Inferior parietal cortex (tissue), 1 donor: ENCODE measurements at regions not wholly inside any gene's neighbourhood (a gene's known extent, or its start where the extent isn't known, plus 50 kb on each side); places are given as distances from the start of the nearest gene placed in this dataset.
"Not testable (repeated sequence)": the region's sequence is repeated elsewhere in the genome, so short reads cannot be mapped to it uniquely, and the experiment has no call there.

ENCODE experiments used
- DNase-seq: peaks from one replicate; pipeline ENCODE4 v3.0.0-alpha.2; 2016; ENCODE audit errors: extremely low spot score

DNA sequence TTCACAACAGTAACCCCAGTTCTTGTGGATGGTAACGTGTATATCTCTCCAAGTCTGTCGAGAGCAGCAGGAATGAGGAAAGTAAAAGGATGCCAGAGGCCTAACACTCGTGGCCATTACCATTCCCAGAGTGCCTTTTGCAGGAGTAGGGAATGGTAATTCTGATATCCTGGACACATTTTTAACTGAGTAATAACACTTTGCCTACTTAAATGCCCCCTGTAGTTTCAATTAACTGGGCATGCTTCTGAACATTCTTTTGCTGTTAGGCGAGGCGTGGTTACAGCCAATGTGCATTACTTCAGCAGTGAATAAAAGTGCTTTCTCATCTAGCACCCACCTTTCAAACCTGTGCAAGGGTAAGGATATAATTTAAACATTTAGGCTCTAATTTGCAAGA lies 258.5 kb upstream of the ADGRL2 start:
- DNase-seq = no peak

DNA sequence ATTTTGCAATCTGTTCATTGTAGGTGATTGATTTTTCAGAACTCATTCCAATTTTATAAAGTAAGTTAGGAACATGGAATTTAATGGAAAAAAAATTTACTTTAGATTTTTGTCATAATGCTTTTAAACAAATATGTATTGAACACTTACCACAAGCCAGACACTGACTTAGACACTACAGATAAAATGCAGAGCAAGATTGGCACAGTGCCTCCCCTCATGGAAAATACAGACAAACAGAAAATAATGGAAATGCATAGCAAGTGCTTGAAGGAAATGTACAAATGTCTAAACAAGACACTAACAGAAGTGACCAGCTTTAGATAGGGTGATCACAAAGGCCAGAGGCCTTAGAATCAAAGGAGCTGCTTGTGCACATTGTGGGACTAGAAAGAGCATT lies 260.5 kb upstream of the ADGRL2 start:
- no peak for DNase-seq

DNA sequence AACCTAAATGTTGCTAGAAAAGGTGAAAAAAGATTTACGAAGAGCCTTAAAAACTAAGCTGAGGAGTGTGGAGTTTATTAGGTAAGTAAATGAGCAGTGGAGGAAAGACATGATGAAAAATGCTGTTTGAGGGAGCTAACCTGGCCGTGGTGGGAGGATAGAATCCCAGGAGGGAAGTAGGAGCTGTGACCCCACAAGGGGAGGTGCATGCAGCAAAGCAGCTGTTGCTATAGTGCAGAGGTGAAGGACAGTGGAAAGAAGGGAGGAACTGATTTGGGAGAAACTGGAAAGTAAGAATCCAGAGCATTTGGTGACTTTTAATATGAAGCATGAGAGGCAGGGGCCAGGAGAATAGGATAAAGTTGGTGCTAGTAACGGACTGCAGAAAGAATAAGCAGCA lies 271.7 kb upstream of the ADGRL2 start:
- DNase-seq = no peak

DNA sequence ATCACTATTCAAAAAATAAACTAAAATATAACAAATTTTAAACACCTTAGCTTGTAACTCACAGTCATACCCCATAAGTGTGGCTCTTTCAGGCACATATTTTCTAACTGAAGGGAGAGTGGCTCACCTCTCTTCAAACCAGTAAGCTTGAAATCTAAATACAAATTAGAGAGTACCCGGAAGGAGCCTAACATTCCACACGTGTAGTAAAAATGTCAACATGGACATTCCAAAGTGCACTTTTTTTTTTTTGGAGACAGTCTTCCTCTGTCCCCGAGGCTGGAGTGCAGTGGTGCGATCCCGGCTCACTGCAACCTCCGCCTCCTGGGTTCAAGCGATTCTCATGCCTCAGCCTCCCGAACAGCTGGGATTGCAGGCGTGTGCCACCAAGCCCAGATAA lies 275.6 kb upstream of the ADGRL2 start:
- no peak for DNase-seq

DNA sequence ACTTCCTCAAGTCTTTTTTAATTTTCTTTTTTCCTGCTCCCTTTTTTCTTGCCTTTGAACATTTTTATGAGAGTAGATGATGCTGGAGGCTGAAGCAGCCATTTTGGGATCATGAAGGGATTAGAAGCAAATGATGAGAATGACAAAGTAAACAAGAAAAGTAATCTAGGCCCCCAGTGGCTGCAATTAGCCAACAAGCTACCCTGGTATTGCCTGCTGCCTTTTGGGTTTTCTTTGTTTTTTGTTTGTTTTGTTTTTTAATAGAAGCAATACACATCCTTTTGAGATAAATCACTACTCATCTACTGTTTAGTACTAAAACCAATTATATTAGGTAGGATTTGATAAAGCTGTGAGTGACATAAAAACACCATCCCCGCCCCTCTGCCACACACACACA lies 280.7 kb upstream of the ADGRL2 start:
- DNase-seq = no peak

DNA sequence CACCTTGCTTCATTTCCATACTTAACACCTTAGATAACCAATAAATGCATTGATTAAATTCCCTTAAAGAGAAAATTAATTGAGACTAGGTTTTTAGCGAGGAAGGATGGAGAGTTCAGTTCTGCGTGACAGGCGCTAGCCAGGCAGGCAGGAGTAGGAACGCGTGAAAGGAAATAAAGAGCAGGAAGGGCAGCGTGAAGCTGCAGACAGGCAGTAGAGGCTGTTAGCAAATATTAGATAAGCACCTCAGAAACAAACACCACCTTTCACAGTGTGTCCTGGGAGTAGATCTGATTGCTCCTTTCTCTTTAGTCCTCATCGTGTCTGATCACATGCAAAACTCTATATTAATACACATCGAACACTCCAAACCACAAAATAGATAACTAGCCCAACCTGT lies 282.7 kb upstream of the ADGRL2 start:
- DNase-seq = no peak

DNA sequence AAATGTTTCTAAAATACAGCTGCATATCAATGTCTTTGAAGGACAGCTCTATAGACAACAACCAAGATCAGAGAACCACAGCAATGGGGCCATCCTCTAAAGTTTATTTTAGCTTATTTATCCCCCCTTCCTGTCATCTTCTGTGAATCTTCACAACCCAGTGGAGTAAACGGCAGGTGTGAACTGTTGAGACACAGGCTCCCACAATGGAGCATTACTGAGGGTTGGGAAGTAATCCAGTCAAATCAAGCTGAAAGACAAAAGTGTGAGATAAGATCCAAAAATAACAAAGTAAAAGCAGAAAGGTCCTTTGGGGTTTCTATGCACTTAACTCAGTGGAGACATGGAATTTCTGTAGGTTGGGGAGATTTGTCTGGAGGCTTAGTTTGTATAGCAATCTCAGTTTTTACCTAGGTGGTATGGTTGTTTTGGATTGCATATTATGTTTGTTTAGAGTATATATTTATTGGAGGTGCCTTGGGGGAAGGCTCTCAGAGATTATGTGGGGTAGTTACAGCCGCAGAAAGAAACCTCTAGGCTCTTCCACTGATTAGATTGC lies 286.9 kb upstream of the ADGRL2 start:
- no peak for DNase-seq

DNA sequence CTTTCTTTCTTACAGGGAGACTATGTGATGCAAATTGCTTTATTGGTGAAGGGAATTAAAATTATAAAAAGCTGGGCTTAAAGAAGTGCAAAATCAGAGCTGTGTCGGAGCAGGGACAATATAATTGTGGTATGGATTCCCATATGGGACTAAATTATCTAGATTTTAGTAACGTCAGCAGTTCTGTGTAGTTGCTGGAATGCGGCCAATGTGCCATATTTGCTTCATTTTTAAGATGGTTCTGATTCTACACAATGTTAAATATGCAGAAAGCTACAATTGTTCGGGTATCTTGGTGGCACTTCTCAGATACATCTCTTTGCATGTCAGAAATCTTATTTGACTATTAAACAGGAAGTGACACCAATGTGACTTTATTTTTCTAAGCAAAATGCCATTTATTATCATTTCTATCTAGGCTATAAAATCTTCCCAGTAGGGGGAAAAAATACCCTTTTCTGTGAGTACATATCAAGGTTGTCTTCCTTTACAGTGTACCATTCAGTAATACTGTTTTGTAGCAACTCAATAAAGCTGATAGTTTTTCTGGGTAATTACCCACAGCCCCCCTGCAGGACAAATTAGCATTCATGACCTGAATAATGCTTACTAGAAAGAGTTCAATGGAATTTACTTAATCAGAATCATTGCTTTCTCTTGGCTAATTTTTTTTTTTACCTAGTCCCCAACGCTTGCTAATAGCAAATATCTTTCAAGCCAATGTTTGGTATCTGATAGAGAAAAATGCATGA lies 288.3 kb upstream of the ADGRL2 start:
- DNase-seq = no peak

DNA sequence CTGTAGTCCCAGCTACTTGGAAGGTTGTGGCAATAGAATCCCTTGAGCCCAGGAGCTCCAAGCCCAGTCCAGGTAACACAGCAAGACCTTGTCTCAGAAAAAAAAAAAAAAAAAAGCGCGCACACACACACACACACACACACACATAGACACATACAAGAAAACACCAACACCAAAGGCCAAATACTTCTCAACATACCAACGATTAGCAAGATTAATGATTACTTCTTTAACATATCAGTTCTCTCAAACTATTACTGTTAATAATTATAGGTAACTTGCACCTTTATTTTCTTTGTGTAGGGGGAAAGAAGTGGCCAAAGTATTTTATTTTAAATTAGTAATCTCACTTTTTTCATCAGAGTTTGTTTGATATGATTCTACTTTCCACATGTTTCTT lies 289.5 kb upstream of the ADGRL2 start:
- DNase-seq = no peak

DNA sequence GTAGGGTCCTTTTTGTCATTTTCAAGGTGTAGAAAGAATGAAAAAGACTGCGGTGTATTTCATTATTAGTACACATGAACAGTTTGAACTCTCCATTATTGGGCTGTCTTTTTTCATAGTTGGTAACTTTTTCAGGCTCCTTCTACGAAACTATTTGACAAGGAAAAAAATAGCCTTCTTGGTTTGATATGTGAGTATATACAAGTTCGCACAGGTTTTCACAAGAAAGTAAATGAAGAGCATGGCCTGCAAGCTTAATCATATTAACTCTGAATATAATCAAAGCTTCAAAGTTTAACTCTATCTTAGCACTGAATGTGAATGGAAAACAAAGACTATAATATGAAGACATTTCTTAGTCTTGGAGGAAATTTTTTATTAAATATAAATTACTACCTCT lies 290.0 kb upstream of the ADGRL2 start:
- DNase-seq = no peak

DNA sequence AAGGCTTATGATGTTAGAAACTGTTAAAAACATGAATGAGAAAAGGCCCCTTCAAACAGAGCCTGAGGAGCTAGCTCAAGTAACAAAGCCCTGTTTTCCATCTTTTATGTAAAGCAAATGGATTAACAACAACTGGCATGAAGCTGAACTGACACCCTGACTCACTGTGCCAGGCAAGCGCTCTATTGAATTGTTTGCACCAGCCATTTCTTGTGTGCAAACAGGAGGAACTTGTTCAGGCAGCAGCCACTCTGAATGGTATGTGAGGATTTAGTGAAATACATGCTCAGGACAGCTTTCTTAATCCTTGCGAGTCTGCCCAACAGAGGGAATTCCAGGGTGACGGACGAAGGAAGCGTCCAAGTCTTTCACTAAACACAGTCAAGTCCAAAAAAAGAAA lies 291.1 kb upstream of the ADGRL2 start:
- DNase-seq = no peak

DNA sequence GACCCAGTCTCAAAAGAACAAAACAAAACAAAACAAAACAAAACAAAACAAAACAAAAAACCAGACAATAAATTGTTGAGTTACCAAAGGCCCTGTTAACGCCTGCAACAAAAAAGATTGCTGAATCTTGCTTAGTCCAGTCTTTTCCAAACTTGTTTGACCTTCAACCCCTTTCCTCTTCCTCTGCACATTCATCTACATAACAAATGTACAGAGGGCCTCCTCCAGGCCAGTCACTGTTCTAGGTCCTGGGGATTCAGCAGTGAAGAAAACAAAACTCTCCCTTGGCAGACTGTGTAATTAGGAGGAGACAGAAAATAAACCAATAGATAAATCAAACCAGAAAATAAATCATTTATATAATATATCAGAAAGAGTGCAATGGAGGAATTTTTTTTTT lies 294.0 kb upstream of the ADGRL2 start:
- no peak for DNase-seq

DNA sequence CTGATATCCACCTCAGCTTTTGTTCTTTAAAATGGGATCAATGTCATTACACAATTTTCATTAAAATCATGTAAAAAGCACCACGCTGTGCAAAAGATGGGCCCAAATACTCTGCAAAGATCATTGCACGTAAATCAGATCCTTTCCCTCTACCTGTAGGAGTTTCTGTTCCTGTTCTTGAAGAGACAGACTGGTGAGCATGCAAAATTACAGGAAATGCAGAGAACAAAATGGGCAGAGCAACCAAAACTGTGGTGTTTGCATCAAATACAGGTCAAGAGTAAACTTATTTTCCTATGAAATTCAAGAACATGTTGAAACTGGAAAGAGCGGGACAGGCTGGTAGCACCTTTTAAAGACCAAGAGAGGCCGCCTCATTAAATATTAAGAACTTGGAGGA lies 294.9 kb upstream of the ADGRL2 start:
- DNase-seq = no peak

DNA sequence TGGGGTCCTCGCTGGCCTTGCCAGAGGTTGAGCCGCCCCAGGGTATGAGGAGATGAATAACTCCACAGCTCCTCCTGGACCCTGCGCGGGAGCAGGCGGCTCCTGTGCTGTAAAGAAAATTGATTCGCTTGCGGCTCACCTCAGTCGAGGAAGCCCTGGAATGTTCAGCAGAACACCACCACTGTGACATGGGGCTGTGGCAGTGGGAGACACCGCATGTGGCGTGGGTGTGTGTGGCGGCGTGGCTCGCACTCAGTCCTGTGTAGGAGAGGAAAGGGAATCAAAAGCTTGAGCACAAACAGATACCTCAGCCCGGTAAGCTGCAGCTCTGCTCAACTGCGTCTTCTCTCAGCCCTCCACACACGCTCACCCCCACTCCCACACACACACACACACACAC lies 295.9 kb upstream of the ADGRL2 start:
- not testable (repeated sequence) for DNase-seq

DNA sequence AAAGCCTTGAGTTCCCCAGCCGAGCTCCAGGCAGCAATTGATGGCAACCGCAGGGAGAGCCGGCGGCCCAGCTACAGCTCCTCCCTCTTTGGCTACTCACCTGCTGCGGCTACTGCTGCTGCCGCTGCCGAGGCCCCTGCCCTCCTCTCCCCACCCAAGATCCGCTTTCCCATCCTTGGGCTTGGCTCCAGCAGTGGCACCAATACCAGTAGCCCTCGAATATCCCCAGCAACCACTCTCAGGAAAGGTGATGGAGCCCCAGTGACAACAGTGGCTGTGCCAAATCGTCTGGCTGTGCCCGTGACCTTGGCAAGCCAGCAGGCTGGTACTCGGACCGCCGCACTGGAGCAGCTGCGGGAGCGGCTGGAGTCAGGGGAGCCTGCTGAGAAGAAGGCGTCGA lies 298.0 kb upstream of the ADGRL2 start:
- DNase-seq = not testable (repeated sequence)

DNA sequence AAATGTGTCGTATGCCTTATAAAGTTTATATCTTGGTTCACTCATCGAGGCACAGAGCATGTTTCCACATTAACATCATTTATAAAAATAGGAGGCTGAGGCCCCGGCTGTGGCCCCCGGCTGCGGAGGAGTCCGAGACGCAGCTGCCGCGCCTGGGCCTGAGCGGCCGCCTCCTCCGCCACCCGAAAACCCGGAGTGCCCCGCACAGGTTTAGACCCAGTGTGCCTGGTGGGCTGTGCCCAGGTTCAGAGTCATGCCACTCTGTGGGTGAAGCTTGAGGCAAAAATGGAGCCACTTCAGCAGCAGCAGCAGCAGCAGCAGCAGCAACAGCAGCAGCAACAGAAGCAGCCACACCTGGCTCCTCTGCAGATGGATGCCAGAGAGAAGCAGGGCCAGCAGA lies 299.2 kb upstream of the ADGRL2 start:
- DNase-seq = not testable (repeated sequence)

DNA sequence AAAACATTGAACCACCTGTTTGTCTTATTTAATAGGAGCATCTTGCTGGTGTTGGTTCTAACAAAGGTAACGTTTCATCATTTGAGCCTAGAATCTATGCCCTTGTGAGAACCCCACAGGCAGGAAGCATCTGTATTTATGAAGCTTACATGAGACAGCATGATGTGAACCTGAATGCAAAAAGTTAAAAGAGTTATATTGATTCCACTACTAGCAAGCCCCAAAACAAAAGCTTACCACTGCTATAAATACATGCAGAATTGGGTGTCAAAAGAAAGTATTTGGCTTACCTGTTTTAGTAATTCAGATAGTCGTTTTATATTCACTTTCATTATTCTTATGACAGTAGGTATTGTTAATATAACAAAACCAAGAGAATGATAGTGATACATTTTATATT lies 301.2 kb upstream of the ADGRL2 start:
- DNase-seq = no peak

DNA sequence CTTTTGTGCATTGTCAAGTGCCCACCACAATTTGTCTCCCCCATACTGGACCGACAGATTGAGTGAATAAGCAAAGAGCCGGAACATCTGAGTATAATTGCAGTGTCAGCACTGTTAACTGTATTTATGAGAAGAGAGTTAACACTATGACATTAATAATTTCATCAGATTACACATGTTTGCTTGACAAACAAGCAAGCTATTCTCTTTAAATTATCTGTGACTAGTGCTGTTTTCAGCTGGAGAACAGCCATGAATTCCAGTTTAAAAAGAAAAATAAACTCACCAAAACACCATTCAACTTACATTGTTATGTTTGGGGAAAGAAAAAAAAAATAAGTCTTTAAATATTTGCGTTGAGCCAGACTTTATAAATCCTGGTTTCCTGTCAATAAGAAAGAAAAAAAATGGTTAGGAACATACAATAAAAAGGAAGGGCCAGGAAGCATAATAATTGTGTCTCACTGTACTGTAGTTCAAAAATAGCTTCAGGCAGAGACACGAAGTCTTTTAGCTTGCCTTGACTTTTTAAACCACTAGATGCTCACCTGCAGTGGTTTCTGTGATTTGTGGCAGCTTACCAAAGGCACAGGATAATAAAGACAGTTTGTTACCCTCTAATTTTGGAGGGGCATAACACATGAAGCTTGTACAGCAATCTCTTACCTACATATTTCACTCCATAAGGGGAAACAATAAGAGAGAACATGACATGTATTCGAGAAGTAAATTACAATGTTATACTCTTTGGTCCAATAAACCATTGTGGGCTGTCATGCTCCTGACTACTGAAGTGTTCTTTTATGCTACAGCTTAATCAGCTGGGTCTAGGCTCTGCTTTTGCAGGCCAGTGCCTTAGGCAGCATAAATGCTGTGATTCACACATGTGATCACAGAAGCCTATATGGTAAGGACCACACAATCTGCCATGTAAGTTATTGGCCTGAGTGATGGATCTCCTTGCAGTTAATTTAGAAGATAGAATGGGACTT lies 302.0 kb upstream of the ADGRL2 start:
- DNase-seq = no peak

DNA sequence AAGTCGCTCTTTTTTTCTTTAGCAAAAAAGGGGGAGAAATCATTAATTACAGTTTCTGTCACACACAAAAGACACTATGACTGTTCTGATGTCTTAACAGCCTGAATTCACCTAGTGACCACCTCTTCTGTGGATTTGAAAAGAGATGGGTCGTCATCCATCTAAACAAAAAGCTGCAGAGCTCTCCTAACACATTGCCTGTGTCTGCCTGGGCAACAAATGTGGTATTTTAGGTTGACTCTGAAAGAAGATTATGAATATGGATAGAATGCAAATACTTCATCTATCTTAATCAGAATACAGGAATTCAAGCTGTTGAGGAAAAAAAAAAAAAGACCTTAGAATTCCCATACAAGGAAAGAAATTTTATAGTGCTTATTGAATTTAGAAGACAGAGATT lies 304.4 kb upstream of the ADGRL2 start:
- no peak for DNase-seq

DNA sequence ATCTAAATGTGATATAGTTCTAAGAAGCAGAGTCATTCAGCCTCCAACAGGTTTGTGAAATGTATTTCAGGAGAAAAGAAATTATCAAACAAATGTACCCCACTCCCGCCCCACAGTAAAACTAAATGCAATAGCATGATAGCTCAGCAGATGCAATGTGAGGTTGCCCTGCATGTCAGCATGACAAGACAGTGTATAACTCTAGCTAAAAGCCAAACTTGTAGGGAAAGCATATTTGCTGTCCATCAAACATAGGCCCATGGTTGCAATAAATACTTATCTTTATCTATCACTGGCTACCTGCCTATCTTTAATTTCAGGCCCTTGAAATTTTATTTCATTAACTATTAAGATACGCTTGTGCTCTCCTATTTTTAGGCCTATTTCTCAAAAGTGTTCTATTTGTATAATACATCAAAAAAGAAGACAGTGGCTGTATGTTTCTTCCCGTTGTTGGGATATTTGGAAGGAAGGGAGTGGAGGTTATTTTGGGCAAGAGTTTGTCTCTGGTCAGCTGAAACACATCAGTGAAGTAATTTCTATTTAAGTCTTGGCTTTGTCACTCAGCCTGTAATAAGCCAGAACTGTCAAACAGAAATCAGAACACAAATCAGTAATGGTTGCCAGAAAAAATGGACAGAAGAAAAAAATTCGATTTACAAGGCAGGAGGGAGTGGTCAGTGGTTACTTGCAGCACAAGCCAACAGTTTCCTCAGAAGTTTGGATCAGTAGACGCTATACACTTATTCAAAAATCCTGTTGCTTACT lies 307.4 kb upstream of the ADGRL2 start:
- no peak for DNase-seq

DNA sequence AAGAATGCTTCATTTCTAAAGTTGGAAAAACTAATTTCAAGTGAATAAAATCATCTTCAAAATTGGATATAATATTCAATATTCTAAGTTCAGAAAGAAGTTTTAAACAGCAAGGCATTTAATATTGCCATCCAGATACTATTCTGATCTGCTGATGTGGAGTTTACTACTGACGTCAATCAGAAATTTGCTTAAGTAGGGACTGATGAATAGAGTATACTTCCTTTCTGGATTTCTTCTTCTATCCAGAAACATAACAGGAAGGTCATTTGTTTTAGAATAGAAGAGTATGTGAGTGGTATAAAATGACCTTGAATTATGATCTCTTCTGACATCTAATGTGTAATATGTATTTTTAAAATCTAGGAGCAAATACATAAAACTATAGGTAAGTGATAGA lies 308.1 kb upstream of the ADGRL2 start:
- DNase-seq = no peak

DNA sequence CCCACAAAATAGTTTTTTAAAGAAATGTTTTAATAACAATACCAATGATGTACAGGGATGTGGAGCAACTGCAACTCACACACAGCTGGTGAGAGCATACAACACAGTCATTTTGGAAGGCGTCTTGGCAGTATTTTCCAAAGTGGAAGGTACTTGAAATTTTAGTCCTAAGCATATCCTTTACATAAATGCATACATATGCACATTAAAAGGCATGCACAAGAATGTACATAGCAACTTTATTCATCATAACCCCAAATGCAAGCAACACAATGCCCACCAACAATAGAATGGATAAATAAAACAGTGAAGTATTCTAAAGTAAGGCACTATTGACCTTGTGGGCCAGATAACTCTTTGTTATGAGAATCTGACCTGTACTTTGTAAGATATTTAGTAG lies 310.1 kb upstream of the ADGRL2 start:
- DNase-seq = no peak
